HEK293T (cell line): ENCODE measurements at regions not wholly inside any gene's neighbourhood (a gene's known extent, or its start where the extent isn't known, plus 50 kb on each side); places are given as distances from the start of the nearest gene placed in this dataset.

Experiments used
- CTCF ChIA-PET: fragments of 350-600 bp; formaldehyde crosslinking; extraction: SDS; loops from one replicate; lab custom pipeline; 2021; ENCODE audit warnings: antibody characterized with exemption, inconsistent platforms; lab: Yijun Ruan, JAX
- POLR2A ChIA-PET: fragments of 350-600 bp; formaldehyde crosslinking; extraction: SDS; loops from one replicate; lab custom pipeline; 2020; ENCODE audit warnings: antibody characterized with exemption, inconsistent platforms; lab: Yijun Ruan, JAX
- DNase-seq: peaks from one replicate; pipeline ENCODE4 v3.0.0; 2012; ENCODE audit warnings: mixed read lengths; ENCODE audit errors: extremely low spot score
- ARNT ChIP-seq: fragments of 450-650 bp; IDR thresholded peaks from 2 replicates; pipeline ENCODE4 v1.6.1; 2017; ENCODE audit warnings: mild to moderate bottlenecking
- BHLHE40 ChIP-seq: fragments of 450-650 bp; IDR thresholded peaks from 2 replicates; pipeline ENCODE4 v1.6.1; 2016; ENCODE audit warnings: mild to moderate bottlenecking, moderate library complexity, borderline replicate concordance
- CTBP1 ChIP-seq: fragments of 450-650 bp; IDR thresholded peaks from 2 replicates; pipeline ENCODE4 v1.6.1; 2016; ENCODE audit warnings: borderline replicate concordance
- ELF4 ChIP-seq: fragments of 450-650 bp; IDR thresholded peaks from 2 replicates; pipeline ENCODE4 v1.6.1; 2017; ENCODE audit warnings: antibody characterized with exemption
- FOXA1 ChIP-seq: fragments of 450-650 bp; IDR thresholded peaks from 2 replicates; pipeline ENCODE4 v1.6.1; 2016; ENCODE audit warnings: mild to moderate bottlenecking
- FOXK2 ChIP-seq: fragments of 450-650 bp; IDR thresholded peaks from 2 replicates; pipeline ENCODE4 v1.6.1; 2016; ENCODE audit warnings: mild to moderate bottlenecking
- FOXM1 ChIP-seq: fragments of 450-650 bp; IDR thresholded peaks from 2 replicates; pipeline ENCODE4 v1.6.1; 2017; ENCODE audit warnings: mild to moderate bottlenecking, borderline replicate concordance
- HDGF ChIP-seq: fragments of 450-650 bp; IDR thresholded peaks from 2 replicates; pipeline ENCODE4 v1.6.1; 2017; ENCODE audit warnings: antibody characterized with exemption, borderline replicate concordance
- L3MBTL2 ChIP-seq: fragments of 450-650 bp; conservative IDR thresholded peaks from 2 replicates; pipeline ENCODE4 v1.6.1; 2016; ENCODE audit warnings: mild to moderate bottlenecking
- LEF1 ChIP-seq: fragments of 450-650 bp; IDR thresholded peaks from 2 replicates; pipeline ENCODE4 v1.6.1; 2017; ENCODE audit warnings: mild to moderate bottlenecking, borderline replicate concordance
- NFRKB ChIP-seq: fragments of 450-650 bp; IDR thresholded peaks from 2 replicates; pipeline ENCODE4 v1.6.1; 2016; ENCODE audit warnings: mild to moderate bottlenecking, moderate library complexity
- SP1 ChIP-seq: fragments of 450-650 bp; IDR thresholded peaks from 2 replicates; pipeline ENCODE4 v1.6.1; 2017
- SUZ12 ChIP-seq: fragments of 450-650 bp; IDR thresholded peaks from 2 replicates; pipeline ENCODE4 v1.6.1; 2016; ENCODE audit warnings: mild to moderate bottlenecking
- TARDBP ChIP-seq: fragments of 450-650 bp; IDR thresholded peaks from 2 replicates; pipeline ENCODE4 v1.6.1; 2016
- ZNF384 ChIP-seq: fragments of 450-650 bp; IDR thresholded peaks from 2 replicates; pipeline ENCODE4 v1.6.1; 2016
- TF ChIP-seq, protein P1 (sequence below): fragments of 450-650 bp; IDR thresholded peaks from 2 replicates; pipeline ENCODE4 v1.6.1; 2016

DNA sequence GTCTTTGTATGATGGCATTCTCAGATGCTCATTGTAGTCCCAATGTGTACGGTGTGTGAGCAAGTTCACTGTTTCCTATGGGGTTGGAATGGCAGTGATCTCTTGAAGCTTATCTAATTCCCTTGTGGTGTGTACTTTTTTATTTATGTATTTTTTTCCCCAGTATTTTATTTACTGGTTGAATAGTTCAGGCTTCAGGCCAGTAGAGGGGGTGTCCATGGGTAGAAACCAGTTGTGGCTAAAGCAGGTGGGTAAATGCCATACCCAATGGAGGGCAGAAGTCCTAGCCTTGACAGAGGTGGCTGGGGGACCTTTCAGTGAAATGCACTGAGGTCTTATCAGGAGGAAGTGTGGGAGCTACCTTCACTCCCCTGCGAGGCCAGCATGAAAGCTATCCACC lies 351.4 kb upstream of the CWC22 start:
- CTCF ChIA-PET: interaction anchor here (0.8 kb wide), 1 partner anchor 371 kb away, joined by 3 read pairs; no protein-coding TSS in a partner anchor
- TF ChIP-seq LEF1: no peak
- TF ChIP-seq FOXM1: no peak
- TF ChIP-seq SUZ12: no peak
- TF ChIP-seq L3MBTL2: no peak
- no peak for TF ChIP-seq ZNF384
- TF ChIP-seq FOXA1: no peak
- TF ChIP-seq ARNT: no peak
- no peak for TF ChIP-seq BHLHE40
- TF ChIP-seq NFRKB: no peak
- no peak for TF ChIP-seq FOXK2
- TF ChIP-seq SP1: no peak
- POLR2A ChIA-PET: no interaction called here
- DNase-seq: no peak

DNA sequence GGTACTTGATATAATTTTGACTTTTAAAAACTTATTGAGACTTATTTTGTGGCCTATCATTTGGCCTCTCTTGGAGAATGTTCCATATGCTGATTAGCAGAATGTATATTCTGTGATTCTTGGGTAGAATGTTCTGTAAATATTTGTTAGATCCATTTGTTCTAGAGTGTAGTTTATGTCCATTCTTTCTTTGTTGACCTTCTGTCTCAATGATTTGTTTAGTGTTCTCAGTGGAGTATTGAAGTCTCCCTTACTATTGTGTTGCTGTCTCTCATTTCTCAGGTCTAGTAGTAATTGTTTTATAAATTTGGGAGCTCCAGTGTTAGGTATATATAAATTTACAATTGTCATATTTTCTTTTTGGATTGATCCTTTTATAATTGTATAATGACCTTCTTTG lies 349.6 kb upstream of the CWC22 start:
- ChIA-PET POLR2A (no interaction called here), CTCF (no interaction called here)
- no peak for DNase-seq
- TF ChIP-seq FOXM1: no peak
- no peak for TF ChIP-seq L3MBTL2
- no peak for TF ChIP-seq NFRKB
- no peak for TF ChIP-seq SP1
- TF ChIP-seq BHLHE40: no peak
- no peak for TF ChIP-seq HDGF
- TF ChIP-seq, protein P1, sequence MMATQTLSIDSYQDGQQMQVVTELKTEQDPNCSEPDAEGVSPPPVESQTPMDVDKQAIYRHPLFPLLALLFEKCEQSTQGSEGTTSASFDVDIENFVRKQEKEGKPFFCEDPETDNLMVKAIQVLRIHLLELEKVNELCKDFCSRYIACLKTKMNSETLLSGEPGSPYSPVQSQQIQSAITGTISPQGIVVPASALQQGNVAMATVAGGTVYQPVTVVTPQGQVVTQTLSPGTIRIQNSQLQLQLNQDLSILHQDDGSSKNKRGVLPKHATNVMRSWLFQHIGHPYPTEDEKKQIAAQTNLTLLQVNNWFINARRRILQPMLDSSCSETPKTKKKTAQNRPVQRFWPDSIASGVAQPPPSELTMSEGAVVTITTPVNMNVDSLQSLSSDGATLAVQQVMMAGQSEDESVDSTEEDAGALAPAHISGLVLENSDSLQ: no peak
- TF ChIP-seq ZNF384: no peak
- no peak for TF ChIP-seq SUZ12
- TF ChIP-seq CTBP1: no peak
- no peak for TF ChIP-seq FOXA1
- TF ChIP-seq ELF4: no peak
- no peak for TF ChIP-seq FOXK2
- TF ChIP-seq TARDBP: no peak
- TF ChIP-seq LEF1: no peak
- no peak for TF ChIP-seq ARNT

DNA sequence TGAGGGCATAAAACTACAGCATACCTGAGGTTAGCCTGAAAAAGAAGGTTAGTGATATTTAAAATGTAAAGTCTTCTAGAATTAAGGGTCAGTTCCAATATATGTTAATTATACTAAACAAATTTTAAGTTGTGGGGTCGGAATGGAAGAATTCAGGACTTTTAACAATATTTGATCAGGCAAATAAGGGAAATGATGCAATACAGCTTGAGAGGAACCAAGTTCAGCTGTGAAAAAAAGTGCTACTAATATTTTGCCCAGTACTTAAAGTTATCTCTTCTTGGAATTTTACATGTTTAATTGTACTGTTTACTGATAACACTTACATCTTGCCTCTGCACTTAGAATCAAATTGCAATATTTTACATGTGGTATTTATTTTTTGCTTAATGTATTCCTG lies 345.5 kb upstream of the CWC22 start:
- ChIA-PET CTCF (no interaction called here), POLR2A (no interaction called here)
- DNase-seq: no peak
- no peak for TF ChIP-seq NFRKB
- no peak for TF ChIP-seq FOXK2
- no peak for TF ChIP-seq SP1
- TF ChIP-seq SUZ12: no peak
- TF ChIP-seq FOXA1: no peak
- no peak for TF ChIP-seq TARDBP
- TF ChIP-seq, protein P1: no peak
- no peak for TF ChIP-seq L3MBTL2
- TF ChIP-seq CTBP1: no peak
- TF ChIP-seq BHLHE40: no peak
- TF ChIP-seq HDGF: no peak
- TF ChIP-seq FOXM1: no peak
- no peak for TF ChIP-seq ELF4
- no peak for TF ChIP-seq ARNT
- TF ChIP-seq ZNF384: no peak
- no peak for TF ChIP-seq LEF1

DNA sequence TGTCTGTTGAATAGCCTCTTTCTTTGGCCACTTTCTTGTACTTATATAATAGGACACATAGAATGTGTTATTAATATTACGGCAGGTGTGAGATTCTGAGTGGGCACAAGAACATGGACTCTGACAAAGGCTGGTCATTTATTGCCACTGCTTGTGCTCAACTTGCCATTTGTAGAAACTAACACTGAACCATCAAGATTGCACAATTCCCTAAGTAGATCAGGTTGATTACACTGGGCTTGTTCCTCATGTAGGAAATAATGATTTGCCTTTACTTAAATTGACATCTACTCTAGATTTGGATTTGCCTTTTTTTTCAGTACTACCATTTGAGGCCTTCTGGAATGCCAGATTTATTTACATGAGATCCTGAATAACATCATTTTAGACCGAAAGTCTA lies 342.7 kb upstream of the CWC22 start:
- no peak for DNase-seq
- TF ChIP-seq, protein P1: no peak
- TF ChIP-seq BHLHE40 (no peak), ARNT (no peak), L3MBTL2 (no peak), FOXA1 (no peak), ELF4 (no peak), NFRKB (no peak), FOXM1 (no peak), CTBP1 (no peak), SUZ12 (no peak), TARDBP (no peak), FOXK2 (no peak), LEF1 (no peak), SP1 (no peak)
- ChIA-PET POLR2A (no interaction called here), CTCF (no interaction called here)

DNA sequence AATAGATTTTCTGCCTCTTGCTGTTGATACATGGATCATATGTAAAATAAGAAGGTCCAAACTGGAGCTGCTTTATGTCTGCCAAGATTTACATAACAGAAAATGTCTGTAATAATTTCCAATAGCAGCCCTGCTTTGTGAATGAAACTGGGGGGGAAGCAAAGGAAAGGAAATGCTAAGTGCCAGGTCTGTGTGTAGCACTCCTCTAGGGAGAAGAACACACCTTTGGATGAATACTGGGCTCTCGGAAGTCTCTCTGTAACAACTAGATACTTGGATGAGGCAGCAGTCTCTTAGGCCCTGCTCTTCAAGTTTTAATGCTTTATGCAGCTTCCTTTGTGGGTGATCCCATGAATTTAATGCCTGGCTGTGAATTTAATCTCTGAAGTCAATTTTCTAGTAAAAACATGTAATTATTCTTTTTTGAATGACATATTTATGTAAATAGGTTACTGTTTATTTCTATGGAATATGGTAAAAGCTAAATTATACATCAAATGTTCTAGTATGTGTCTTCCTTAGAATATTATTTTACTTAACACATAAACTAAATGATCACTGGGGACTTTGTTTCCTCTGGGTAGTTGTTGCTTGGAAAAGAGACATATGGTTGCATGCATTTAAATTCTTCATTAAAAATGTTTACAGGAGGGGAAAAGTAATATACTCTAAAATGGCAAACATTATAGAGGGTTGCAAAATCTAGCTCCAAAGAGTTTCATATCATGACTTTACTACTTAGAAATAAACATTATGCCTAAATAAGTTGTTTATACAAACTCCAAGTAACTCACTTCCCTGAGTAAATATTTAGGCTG lies 336.6 kb upstream of the CWC22 start:
- no peak for TF ChIP-seq SP1
- CTCF ChIA-PET: no interaction called here
- no peak for DNase-seq
- POLR2A ChIA-PET: no interaction called here

DNA sequence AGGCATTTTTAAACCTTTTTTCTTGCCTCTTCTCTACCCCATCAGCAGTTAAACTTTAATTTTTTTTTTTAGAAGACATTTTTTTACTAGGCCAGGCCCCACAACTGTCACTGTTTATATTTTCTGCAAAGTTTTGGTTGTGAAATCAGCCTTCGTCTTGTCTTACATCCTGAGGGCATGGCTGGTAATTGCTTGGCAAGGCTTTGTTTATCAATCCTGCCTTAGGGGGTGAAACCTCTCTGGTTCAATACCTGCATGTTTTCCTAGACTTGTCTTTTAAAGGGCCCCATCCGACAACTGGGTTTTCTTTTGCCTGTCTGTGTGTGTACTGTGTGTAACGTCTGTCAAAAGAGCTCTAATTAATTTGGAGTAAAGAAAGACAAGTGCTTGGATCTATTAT lies 330.0 kb upstream of the CWC22 start:
- TF ChIP-seq SP1 (no peak), FOXA1 (no peak)
- TF ChIP-seq, protein P1: no peak
- ChIA-PET CTCF (no interaction called here), POLR2A (no interaction called here)
- no peak for DNase-seq
